ENCODE measurements at regions not wholly inside any gene's neighbourhood (a gene's known extent, or its start where the extent isn't known, plus 50 kb on each side); places are given as distances from the start of the nearest gene placed in this dataset.
"Not testable (repeated sequence)": the region's sequence is repeated elsewhere in the genome, so short reads cannot be mapped to it uniquely, and the experiment has no call there.

DNA sequence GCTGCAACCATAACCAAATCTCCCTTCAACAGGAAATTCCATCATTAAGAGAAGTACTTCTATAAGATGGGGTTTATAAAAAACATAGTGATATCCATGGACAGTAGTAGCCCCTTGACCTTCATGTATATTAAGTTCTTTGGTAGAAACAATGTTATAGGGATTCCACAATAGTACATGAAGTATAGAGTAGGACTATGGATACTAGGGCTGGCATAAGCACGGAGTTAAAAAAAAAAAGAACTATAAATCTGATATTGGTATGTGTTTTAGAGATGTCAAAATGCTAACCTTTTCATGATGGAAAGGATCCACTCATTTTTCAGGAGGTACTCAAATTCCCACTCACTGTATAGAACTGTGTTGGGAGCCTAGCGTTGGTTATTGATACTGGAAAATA lies 337.6 kb downstream of the FGF10 start:
- DNase-seq (ENCODE audit: low read depth): no peak

DNA sequence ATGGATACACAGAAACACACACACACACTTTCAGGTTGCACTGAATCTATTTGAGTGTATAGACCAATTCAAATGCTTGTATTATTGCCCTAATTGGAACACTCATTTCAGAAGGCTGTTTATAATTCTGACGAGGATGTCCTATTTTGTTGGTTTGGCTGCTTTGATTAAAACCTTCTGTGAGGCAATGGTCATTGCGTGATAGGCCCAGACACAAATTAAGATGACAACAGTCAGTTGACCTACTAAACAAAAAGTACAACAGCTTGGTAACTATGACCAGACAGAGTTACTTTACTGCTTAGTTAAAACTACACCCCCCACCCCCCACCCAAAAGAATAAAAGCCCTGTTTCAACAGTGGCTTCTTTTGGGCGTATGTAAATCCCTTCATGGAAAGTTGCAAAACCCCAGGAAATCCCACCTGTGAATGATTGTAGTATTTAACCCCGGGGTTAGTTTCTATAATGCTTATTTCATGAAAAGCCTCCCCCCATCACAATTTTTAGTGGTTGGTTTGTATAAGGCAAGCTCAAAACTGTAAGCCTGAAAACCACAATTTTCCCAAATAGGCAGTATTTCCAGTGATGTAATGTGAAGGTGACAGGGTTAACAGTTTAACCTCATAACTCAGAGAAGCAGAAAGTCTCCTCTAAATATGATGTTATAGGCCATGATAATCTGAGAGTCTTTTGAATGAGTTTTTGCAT lies 340.8 kb downstream of the FGF10 start:
- DNase-seq (ENCODE audit: low read depth): no peak

DNA sequence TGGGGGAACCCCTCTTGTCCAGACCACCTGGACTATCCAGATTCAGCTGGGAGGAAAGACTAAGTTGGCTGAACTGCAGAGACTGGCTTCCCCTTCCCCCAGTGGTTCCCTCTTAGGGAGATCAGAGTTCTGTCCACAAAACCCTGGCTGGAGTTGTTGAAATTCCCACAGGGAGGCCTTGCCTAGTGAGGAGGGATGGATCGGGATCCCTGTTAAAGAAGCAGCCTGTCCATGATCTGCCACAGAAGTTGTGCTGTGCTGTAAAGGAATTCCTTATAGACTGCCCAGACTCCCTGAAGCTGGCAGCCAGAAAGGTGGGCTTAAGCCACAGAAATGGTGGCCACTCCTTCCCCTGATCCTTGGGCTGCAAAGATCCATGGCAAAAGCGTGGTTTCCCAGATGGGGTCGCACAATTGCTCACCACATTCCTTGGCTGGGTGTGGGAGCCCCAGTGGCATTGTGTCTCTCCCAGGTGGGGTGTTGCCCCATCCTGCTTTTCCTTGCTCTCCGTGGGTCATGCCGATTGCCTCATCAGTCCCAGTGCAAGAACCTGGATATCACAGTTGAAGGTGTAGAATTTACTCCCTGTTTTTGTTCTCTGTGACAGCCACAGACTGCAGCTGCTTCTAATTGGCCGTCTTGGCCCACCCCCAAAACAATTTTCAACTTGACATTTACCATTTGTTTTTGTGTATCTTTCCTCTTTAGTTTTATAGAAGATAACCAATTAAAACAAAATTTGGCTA lies 342.4 kb downstream of the FGF10 start:
- no peak for DNase-seq (ENCODE audit: low read depth)

DNA sequence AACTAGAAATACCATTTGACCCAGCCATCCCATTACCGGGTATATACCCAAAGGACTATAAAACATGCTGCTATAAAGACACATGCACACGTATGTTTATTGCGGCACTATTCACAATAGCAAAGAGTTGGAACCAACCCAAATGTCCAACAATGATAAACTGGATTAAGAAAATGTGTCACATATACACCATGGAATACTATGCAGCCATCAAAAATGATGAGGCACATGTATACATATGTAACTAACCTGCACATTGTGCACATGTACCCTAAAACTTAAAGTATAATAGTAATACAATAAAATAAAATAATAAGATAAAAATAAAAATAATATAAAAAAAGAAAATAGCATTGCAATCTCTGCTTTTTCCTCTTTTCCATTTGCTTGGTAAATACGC lies 344.7 kb downstream of the FGF10 start:
- DNase-seq (ENCODE audit: low read depth): not testable (repeated sequence)

DNA sequence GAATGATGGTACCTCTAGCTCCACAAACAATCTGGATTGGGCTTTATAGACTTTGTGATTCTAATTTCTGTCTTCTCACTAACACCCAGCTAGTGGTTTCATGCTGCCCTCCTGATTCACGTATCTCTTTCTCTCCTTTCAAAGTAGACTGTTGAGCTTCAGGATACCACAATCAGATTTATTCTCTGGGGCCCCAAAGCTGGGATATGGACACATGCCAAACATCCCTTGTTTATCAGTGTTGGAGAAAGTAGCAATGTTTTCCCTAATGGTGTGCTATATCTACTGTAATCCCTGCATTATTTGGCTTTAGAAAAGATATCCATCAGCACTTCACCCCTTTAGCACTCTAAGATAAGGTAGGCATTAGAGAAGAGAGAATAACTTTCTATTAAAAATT lies 361.0 kb downstream of the FGF10 start:
- DNase-seq (ENCODE audit: low read depth): no peak

DNA sequence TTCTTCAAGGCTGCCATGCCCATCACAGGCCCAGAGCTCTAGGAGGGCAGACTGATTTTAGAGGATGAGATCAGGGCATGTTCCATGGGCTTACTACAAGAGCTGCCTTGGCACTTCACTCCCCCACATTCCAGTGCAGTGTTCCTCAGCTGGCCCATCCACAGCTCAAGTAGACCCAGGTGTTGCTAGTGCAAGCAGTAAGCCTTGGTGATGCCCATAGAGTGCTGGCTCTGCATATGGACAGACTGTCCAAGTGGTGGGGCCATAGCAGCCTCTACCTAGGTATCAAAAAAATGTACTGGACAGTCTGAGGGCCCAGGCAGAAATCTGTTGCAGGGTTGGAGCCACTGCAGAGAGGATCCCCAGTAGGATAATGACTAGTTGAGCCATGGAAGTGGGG lies 366.6 kb downstream of the FGF10 start:
- DNase-seq (ENCODE audit: low read depth): no peak

DNA sequence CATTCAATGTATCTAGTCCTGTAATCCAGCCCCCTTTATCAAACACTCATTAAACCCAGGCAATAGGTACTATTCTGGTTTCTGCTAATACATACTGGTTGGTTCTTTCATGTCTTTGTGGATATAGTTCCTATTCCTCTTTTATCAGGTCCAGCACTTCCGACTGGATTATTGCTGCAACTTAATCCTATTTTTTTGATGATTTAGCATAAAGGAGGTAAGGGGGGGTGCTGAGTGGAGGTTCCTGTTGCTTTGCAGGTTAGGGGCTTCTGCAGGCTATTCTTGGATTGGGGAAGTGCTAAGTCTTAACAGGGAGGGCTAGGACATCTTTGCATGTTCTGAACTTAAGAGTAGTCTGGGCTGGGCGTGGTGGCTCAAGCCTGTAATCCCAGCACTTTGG lies 377.7 kb downstream of the FGF10 start:
- no peak for DNase-seq (ENCODE audit: low read depth)

DNA sequence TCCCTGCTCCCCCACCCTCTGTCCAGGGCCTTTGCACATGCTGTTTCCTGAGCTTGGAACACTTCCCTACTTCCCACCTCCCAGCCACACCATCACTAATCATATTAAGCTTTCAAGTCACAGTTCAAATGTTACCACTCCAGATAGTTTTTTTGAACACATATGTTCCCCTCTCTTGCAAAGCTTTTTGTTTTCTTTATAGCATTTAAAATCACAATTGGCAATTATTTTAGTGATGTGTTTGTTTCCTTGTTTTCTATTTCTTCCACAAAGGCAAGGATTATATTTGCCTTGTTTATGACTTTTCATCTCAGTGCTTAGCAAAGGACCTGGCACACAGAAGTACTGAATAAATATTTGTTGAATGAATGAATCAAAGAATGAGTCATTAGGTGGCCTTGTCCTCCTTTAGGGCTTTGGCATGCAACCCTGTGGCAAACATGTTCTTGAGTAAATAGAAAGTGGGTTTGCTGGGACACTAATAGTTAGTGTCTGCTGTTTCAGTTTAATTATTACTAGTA lies 386.8 kb downstream of the FGF10 start:
- peak; percentile 82 for DNase-seq (ENCODE audit: low read depth)

DNA sequence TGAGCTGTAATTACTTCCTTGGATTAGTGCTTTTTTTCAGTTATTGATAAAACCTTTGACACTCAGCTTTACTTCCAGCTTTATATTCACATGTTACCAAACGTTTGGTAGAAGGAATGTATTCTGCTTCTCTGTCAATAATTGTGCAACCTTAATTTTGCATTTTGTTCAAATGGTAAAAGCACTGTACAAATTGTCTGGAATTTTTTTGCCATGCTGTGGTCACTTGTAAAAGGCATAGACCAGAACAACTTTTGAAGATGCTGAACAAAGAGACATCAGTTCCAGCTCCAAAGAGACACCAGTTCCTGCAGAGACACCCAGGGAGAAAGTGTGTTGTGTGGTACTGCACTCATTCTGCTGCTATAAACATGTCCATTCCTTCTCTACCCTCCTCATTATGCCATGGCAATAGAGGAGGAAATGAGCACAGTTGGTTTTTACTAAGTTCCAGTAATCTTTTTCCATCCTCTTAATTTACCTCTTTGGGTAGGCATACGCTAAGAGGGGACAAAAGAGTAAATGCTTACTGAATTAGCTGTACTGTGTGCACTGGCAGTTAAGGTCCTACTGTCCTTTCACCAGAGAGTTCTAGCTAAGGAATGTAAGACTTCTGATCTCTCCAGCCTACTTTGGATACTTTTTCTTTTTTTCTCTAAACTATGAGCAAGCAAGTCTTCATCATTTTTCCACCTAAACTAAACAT lies 387.4 kb downstream of the FGF10 start:
- DNase-seq (ENCODE audit: low read depth): peak; percentile 7

DNA sequence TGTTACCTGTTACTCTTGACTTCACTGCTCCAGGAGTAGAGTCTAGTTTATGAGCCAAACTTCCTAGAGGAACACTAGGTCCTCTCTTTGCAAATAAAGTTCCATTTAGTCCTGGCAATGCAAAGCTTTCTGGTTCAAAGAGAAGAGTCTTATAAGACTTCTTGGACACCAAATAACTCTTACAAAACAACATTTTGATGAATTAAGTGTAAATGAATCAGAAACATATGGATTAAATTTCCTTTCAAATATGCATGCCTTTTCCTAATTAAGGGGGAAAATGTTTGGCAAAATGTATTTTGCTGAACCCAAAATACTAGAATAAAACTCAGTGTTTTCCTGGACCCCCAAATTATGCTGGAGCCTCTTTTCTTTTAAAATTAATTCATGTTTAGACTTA lies 388.0 kb downstream of the FGF10 start:
- no peak for DNase-seq (ENCODE audit: low read depth)

DNA sequence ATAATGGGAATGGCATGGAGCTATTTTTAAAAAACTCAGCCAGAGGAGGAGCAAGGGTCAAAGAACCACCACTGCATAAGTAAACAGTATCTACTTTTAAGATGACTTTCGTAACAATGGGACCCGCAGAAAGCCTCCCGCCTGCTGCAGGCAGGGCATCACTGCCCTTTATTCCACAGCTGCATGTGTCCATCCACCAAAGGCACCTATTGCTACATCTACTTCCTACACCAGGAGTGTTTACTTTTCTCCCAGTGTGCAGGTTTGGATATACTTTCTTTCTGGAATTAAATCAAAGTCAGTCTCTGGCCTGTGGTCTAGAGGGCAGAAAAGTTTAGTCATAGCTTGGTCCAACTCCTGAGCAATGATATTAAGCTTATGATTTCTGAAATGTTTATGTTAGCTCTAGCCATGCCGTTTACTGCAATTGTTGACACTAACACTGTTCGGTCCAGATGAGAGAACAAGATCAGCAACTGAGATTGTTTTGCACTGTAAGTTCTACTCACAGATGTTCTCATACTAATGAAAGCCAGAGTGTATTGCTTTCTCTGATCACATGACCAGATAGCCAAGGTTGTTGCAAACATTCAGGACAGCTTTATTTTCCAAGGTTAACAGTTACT lies 391.5 kb downstream of the FGF10 start:
- peak; percentile 81 for DNase-seq (ENCODE audit: low read depth)

DNA sequence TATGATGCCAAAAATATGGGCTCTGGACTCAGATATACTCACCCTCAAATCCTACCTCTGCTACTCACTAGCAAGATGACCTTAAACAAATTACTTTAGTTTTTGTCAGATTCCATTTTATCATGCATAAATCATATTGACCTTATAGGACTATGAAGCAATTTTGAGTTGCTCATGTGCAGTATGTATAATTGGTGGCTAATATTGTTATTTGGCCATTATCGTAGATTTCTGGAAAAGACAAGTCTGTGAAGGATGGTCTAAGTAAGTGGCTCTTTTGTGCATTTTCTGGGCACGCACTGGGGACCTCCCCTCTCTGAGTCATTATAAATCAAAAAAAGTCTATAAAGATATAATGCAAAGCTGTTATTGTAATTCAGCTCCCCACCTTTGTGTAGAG lies 393.0 kb downstream of the FGF10 start:
- DNase-seq (ENCODE audit: low read depth): no peak

DNA sequence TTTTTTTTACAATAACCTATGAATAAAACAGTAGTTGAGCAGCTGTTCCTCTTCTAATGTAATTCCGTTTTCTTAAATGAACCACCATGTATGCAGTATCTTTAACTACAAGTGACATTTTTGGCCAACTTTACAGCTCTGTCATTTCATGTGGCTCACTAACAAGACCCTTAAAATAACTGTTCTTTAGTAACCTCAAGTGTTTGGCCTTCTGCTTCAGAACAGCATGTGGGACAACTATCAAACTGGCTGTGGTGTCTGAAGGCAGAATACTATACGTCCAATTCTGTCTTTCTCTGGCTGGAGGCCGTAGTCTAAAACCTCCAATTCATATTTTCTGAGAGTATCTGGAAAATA lies 391.4 kb downstream of the NNT start:
- DNase-seq (ENCODE audit: low read depth): no peak

DNA sequence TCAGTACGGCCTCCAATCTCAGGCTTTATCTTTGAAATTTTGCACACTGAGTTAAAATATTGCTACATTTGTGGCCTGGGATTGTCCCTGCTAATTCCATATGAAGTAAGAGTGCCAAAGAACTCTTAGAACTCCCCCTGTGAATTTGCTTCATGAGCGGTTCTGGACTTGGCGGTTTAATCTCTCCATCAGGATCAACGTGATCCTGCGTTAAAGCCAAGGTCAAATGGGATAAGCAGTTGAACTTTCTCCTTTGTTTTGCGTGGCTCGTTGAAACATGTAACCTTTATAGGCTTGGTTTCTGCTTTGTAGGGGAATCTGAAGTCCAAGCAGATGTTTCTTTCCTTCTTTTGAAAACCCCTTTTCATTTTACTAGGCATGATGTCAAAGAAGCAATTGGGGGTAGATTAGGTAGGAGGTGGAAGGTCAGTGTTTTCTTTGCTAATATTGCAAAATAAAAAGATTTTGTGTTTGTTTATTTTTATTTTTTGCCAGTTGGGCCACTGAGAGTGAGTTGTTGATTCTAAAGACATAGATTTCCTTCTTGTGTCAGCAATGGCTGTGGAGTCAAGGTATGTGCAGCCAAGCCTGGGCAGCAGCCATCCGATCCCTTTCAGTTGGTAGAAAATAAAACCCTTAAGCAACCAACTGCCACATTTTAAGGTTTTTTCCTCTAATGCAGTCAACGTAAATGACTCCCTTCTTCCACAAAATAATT lies 390.8 kb downstream of the NNT start:
- DNase-seq (ENCODE audit: low read depth): no peak

DNA sequence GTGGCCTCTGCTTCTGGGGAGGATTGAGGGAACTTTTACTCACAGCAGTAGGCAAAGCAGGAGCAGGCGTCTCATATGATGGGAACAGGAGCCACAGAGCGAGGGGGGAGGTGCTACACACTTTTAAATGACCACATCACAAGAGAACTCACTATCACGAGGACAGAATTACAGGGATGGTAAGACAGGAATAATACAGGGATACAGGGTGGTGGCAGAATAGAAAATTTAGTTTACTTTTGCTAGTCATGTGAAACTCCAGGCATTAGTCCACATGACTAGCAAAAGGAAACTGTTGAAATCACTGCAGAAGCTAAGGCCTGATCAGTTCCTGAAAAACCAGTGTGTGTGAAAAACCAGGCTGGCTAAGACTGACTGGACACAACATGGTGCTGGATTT lies 382.4 kb downstream of the NNT start:
- no peak for DNase-seq (ENCODE audit: low read depth)

DNA sequence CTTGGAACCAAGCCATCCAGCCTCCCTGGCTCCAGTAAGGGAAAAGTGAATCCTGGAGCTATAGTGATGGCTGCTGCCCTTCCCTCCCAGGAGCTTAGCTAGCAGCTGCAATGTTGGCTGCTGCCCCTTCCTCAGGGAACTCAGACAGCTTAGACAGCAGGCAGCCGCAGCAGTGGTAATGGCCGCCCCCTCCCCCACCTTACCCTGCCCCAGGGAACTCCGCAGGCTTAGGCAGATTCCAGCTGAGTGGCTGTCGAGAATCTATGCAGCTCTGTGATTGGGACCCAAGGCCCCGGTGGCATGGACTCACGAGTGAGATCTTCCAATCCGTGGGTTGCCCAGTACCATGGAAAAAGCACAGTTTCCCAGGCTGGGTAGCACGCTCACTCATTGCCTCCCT lies 378.6 kb downstream of the NNT start:
- DNase-seq (ENCODE audit: low read depth): no peak

DNA sequence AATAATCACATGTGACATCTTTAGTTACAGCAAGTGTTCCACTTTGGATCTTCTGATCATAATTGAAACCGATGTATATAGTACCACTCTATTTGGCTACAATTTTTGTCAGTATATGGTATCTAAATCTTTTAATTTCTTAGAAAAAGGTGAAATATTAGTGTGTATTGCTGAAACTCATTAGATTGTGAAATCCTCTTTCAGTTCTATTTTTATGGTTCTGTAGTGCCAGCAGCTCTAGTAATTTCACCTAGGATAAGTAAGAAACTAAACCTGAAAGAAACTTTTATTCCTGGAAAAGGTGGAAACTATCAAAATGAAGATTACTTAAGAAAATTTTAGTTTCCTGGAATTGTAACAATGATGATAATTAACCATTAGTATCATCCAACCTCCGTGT lies 370.9 kb downstream of the NNT start:
- no peak for DNase-seq (ENCODE audit: low read depth)

DNA sequence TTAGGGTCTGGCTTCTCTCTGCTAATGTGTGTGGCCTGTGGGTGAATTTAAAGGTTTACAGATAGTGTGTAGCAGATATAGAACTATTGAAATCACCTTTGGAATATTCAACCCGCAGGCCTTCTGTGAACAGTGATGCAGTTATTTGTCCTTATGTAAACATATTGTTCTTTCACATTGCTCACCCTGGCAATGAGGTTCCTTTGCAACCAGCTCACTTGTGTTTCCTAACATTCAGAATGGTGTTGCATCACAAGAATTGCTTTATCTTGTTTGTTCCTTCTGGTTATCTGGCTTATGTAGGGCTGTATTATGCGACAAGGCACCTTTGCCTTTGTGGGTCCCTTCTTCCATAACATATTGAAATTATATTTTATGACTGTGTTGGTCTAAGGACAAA lies 370.3 kb downstream of the NNT start:
- peak; percentile 50 for DNase-seq (ENCODE audit: low read depth)

DNA sequence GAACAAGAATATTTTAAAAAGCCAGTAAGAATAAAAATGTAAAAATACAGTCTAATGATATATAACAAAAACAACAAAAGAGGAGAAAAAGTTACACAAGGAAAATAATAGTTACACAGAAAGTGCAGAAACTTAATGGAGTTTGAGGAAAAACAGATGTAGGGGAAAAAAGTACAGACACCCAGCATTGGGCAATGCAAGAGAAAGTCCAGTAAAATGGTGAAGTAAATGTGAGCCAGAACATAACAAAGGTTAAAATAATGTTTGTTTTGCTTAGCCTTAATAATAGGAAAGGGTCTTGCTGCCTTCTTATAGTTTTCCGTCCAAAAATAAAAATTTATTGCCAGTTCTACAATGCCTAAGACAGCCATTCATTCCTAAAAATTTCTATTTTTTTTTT lies 364.2 kb downstream of the NNT start:
- no peak for DNase-seq (ENCODE audit: low read depth)

DNA sequence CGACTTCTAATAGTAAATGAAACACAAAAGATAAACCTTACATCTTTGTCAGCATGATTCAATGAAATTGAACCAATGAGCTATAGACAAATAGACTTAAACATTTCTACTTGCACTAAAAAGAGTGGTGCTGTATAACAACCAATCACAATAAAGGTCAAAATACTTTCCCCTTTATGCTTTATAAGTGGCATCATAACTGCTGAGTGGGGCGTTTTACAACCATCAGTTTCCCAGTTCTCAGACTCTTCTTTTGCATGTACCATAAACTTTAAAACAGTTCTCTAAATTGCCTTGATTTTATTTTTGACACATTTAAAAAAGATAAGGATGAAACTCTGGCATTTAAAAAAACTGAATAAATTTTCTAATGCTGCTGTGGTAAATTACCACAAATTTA lies 356.2 kb downstream of the NNT start:
- no peak for DNase-seq (ENCODE audit: low read depth)

DNA sequence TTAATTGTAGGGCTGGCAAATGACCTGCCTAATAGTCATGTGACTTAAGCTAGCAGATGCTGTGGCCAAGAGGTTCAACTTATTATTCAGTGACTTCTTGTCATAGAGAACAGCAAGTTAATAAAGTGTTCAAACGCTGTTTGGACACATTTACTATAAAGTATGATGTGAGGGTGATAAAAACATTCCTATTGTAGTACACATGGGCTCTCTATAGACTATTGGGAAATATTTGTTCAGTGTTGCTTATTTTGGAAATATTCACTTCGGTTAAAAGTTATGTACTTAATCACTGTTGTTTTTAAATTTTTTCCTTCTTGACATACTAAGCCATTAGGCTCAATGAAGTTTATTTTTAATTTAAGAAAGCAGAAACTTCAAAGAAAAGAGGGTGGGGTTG lies 345.0 kb downstream of the NNT start:
- peak; percentile 17 for DNase-seq (ENCODE audit: low read depth)

DNA sequence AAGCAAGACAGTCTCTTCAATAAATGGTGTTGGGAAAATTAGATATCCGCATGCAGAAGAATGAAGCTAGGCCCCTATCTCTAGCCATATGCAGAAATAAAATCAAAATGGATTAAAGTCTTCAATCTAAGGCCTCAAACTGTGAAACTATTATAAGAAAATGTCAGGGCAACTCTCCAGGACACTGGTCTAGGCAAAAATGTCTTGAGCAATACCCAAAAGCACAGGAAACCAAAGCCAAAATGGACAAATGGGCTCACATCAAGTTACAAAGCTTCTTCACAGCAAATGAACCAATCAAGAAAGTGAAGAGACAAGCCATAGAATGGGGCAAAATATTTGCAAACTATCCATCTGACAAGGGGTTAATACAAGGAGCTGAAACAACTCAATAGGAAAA lies 338.8 kb downstream of the NNT start:
- no peak for DNase-seq (ENCODE audit: low read depth)
